SK-N-SH (cell line): ENCODE measurements at regions not wholly inside any gene's neighbourhood (a gene's known extent, or its start where the extent isn't known, plus 50 kb on each side); places are given as distances from the start of the nearest gene placed in this dataset.

Source experiments
- CTCF ChIA-PET: fragments of 300-600, 350-600 bp; formaldehyde crosslinking; extraction: SDS; loops from one replicate; lab custom pipeline; 2021; lab: Yijun Ruan, JAX
- POLR2A ChIA-PET: fragments of 350-600 bp; sonication (Branson Sonifier 250); formaldehyde crosslinking; extraction: SDS; loops from one replicate; lab custom pipeline; 2020; ENCODE audit warnings: antibody characterized with exemption, inconsistent platforms; lab: Yijun Ruan, JAX
- DNase-seq: peaks from one replicate; pipeline ENCODE4 v3.0.0; 2012
- H2AFZ ChIP-seq: fragments of 200-600 bp; sonication (generic); 2 replicates; pipeline ENCODE4 v1.8.1; 2016; ENCODE audit warnings: antibody characterized with exemption, mild to moderate bottlenecking, low read depth
- H3F3A ChIP-seq: fragments of 200-600 bp; sonication (generic); replicated peaks from 2 replicates; pipeline ENCODE3; 2016; ENCODE audit warnings: antibody characterized with exemption, mild to moderate bottlenecking; ENCODE audit not compliant: insufficient read depth
- H3K27ac ChIP-seq, 2 experiments: fragments of 200-500 bp in 1 of 2; fragments of 200-600 bp in 1 of 2; sonication (Bioruptor generic) in 1 of 2; sonication (generic), shearing (Covaris generic) in 1 of 2; 2 replicates each; pipeline versions ENCODE4 v1.5.1 to v1.6.1; 2014 to 2016; ENCODE audit warnings: low read depth in 2 of 2, inconsistent platforms in 1 of 2, low read length in 1 of 2, mild to moderate bottlenecking in 1 of 2, mixed read lengths in 1 of 2
- H3K27me3 ChIP-seq: fragments of 200-600 bp; sonication (generic), shearing (Covaris generic); 2 replicates; pipeline ENCODE4 v1.6.1; 2016; ENCODE audit warnings: mixed run types; ENCODE audit not compliant: insufficient read depth
- H3K36me3 ChIP-seq, 2 experiments: fragments of 200-500 bp in 1 of 2; fragments of 200-600 bp in 1 of 2; sonication (Bioruptor generic) in 1 of 2; sonication (generic) in 1 of 2; replicated peaks in 1 of 2; 2 replicates each; pipeline versions ENCODE3 to v1.5.1; 2014 to 2016; ENCODE audit warnings: low read length in 1 of 2, mild to moderate bottlenecking in 1 of 2; ENCODE audit not compliant: insufficient read depth in 2 of 2, control insufficient read depth in 1 of 2
- H3K4me1 ChIP-seq, 2 experiments: fragments of 200-500 bp in 1 of 2; fragments of 200-600 bp in 1 of 2; sonication (Bioruptor generic) in 1 of 2; sonication (generic), shearing (Covaris generic) in 1 of 2; 2 replicates each; pipeline versions ENCODE4 v1.5.1 to v1.6.1; 2014 to 2016; ENCODE audit warnings: low read depth in 1 of 2, low read length in 1 of 2, mixed run types in 1 of 2; ENCODE audit not compliant: insufficient read depth in 2 of 2, control insufficient read depth in 1 of 2
- H3K4me2 ChIP-seq: fragments of 200-600 bp; sonication (generic), shearing (Covaris generic); 2 replicates; pipeline ENCODE4 v1.6.1; 2017; ENCODE audit warnings: mixed run types
- H3K4me3 ChIP-seq, 2 experiments: fragments of 200-500 bp in 1 of 2; fragments of 200-600 bp in 1 of 2; sonication (Bioruptor generic) in 1 of 2; sonication (generic), shearing (Covaris generic) in 1 of 2; 2 replicates each; pipeline versions ENCODE4 v1.5.1 to v1.8.1; 2014 to 2016; ENCODE audit warnings: low read depth in 2 of 2, inconsistent platforms in 1 of 2, low read length in 1 of 2, mild to moderate bottlenecking in 1 of 2, mixed read lengths in 1 of 2, moderate library complexity in 1 of 2
- H3K79me2 ChIP-seq: fragments of 200-600 bp; sonication (generic); 2 replicates; pipeline ENCODE4 v1.8.1; 2017; ENCODE audit warnings: mild to moderate bottlenecking; ENCODE audit not compliant: insufficient read depth
- H3K9ac ChIP-seq: fragments of 200-600 bp; sonication (generic); 2 replicates; pipeline ENCODE4 v1.6.1; 2017; ENCODE audit warnings: mixed run types
- H3K9me2 ChIP-seq: fragments of 200-600 bp; sonication (generic); 2 replicates; pipeline ENCODE4 v1.6.1; 2017; ENCODE audit warnings: mixed run types
- H3K9me3 ChIP-seq: fragments of 200-600 bp; sonication (generic); 2 replicates; pipeline ENCODE4 v1.6.1; 2017; ENCODE audit warnings: mixed run types, mild to moderate bottlenecking, moderate library complexity
- H4K20me1 ChIP-seq: fragments of 200-600 bp; sonication (generic); 2 replicates; pipeline ENCODE4 v1.6.1; 2017; ENCODE audit warnings: mild to moderate bottlenecking, mixed run types; ENCODE audit not compliant: insufficient read depth
- CTCF ChIP-seq: fragments of 200-600 bp; sonication (generic); IDR thresholded peaks from 2 replicates; pipeline ENCODE4 v1.6.1; 2017; ENCODE audit warnings: antibody characterized with exemption, mild to moderate bottlenecking, moderate library complexity
- EZH2phosphoT487 ChIP-seq: fragments of 200-600 bp; sonication (generic); IDR thresholded peaks from 2 replicates; pipeline ENCODE4 v1.6.1; 2017; ENCODE audit warnings: low read depth, mixed run types, mild to moderate bottlenecking, antibody characterized with exemption, moderate library complexity, borderline replicate concordance
- FOSL2 ChIP-seq: IDR thresholded peaks from 2 replicates; pipeline ENCODE4 v1.4.0; 2012; ENCODE audit warnings: low read depth, mild to moderate bottlenecking, moderate library complexity, borderline replicate concordance
- FOXM1 ChIP-seq: IDR thresholded peaks from 2 replicates; pipeline ENCODE4 v1.4.0; 2012; ENCODE audit warnings: low read depth, mild to moderate bottlenecking
- GABPA ChIP-seq: IDR thresholded peaks from 2 replicates; pipeline ENCODE4 v1.4.0; 2012; ENCODE audit warnings: low read depth, mild to moderate bottlenecking
- JUND ChIP-seq: IDR thresholded peaks from 2 replicates; pipeline ENCODE4 v1.4.0; 2012
- MEF2A ChIP-seq: IDR thresholded peaks from 2 replicates; pipeline ENCODE4 v1.4.0; 2012; ENCODE audit warnings: low read depth, borderline replicate concordance
- MXI1 ChIP-seq: IDR thresholded peaks from 2 replicates; pipeline ENCODE4 v1.6.1; 2012; ENCODE audit warnings: mild to moderate bottlenecking, low read depth, low read length, improper control_type of control experiment
- NFIC ChIP-seq: IDR thresholded peaks from 2 replicates; pipeline ENCODE4 v1.4.0; 2012; ENCODE audit warnings: borderline replicate concordance
- NRF1 ChIP-seq: IDR thresholded peaks from 2 replicates; pipeline ENCODE4 v1.6.1; 2012; ENCODE audit warnings: low read depth, mild to moderate bottlenecking, low read length
- PBX3 ChIP-seq: IDR thresholded peaks from 2 replicates; pipeline ENCODE4; 2012
- RAD21 ChIP-seq: IDR thresholded peaks from 2 replicates; pipeline ENCODE4 v1.6.1; 2012; ENCODE audit warnings: mild to moderate bottlenecking, low read length
- RCOR1 ChIP-seq: fragments of 150-350 bp; IDR thresholded peaks from 2 replicates; pipeline ENCODE4 v1.6.1; 2017; ENCODE audit warnings: antibody characterized with exemption, low read length
- REST ChIP-seq: IDR thresholded peaks from 2 replicates; pipeline ENCODE4 v1.6.1; 2012; ENCODE audit warnings: mild to moderate bottlenecking, low read depth, low read length, moderate library complexity
- RFX5 ChIP-seq: IDR thresholded peaks from 2 replicates; pipeline ENCODE4 v1.6.1; 2012; ENCODE audit warnings: mild to moderate bottlenecking, improper control_type of control experiment, low read length
- RXRA ChIP-seq: IDR thresholded peaks from 2 replicates; pipeline ENCODE4 v1.4.0; 2012; ENCODE audit warnings: low read depth, mild to moderate bottlenecking, borderline replicate concordance
- YY1 ChIP-seq: IDR thresholded peaks from 2 replicates; pipeline ENCODE4 v1.4.0; 2012; ENCODE audit warnings: low read depth, mild to moderate bottlenecking
- ZBTB33 ChIP-seq: IDR thresholded peaks from 2 replicates; pipeline ENCODE4 v1.4.0; 2012; ENCODE audit warnings: low read depth, borderline replicate concordance
- WGBS: methylation state at CpG from one replicate; pipeline ENCODE4 v1.1.6; 2017; ENCODE audit warnings: low lambda C conversion rate; 5-methylcytosine and 5-hydroxymethylcytosine counted together
- TF ChIP-seq, protein P1 (sequence below): fragments of 150-350 bp; IDR thresholded peaks from 2 replicates; pipeline ENCODE4 v1.6.1; 2017; ENCODE audit warnings: antibody characterized with exemption, low read length, low read depth, borderline replicate concordance
- TF ChIP-seq, protein P2 (sequence below): fragments of 150-350 bp; IDR thresholded peaks from 2 replicates; pipeline ENCODE4 v1.6.1; 2016; ENCODE audit warnings: mild to moderate bottlenecking, low read depth, low read length

GRCh38 chr18:30658306-30658705, 384.2 kb downstream of the DSC3 start:
- H3K9me3 ChIP-seq: no peaks in the 10 kb centered on the region
- no peak overlapping the region for H2AFZ ChIP-seq
- no peak for TF ChIP-seq RCOR1
- TF ChIP-seq EZH2phosphoT487: no peak
- no peak for TF ChIP-seq FOXM1
- TF ChIP-seq RXRA: no peak
- no peak for TF ChIP-seq FOSL2
- no peak for TF ChIP-seq NRF1
- TF ChIP-seq YY1: no peak
- no peak for TF ChIP-seq RFX5
- TF ChIP-seq RAD21: no peak
- TF ChIP-seq NFIC: no peak
- TF ChIP-seq, protein P1, sequence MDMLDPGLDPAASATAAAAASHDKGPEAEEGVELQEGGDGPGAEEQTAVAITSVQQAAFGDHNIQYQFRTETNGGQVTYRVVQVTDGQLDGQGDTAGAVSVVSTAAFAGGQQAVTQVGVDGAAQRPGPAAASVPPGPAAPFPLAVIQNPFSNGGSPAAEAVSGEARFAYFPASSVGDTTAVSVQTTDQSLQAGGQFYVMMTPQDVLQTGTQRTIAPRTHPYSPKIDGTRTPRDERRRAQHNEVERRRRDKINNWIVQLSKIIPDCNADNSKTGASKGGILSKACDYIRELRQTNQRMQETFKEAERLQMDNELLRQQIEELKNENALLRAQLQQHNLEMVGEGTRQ: no peak
- no peak for TF ChIP-seq ZBTB33
- TF ChIP-seq MXI1: no peak
- TF ChIP-seq PBX3: no peak
- H3K4me3 ChIP-seq: no peak overlapping the region
- H3K9ac ChIP-seq: no peak overlapping the region
- H3K36me3 ChIP-seq: no peaks in the 10 kb centered on the region
- H3K27me3 ChIP-seq: no peaks in the 10 kb centered on the region
- no peaks in the 10 kb centered on the region; the same call in 1 of the 2 replicates for H3K9me2 ChIP-seq
- H3K27ac ChIP-seq: no peak overlapping the region
- H3F3A ChIP-seq: no peaks in the 10 kb centered on the region
- H3K4me1 ChIP-seq: no peaks in the 10 kb centered on the region
- ChIA-PET CTCF (no interaction called here), POLR2A (no interaction called here)
- no peaks in the 10 kb centered on the region for H4K20me1 ChIP-seq
- no peaks in the 10 kb centered on the region for H3K79me2 ChIP-seq
- 0% methylated on average over 1 of the region's 1 CpG for WGBS
- no peak overlapping the region for H3K4me2 ChIP-seq
- no peak for DNase-seq

- Histone ChIP-seq H3K79me2 (no peaks in the 10 kb centered on the region), H3K9me2 (no peaks in the 10 kb centered on the region; the same call in 1 of the 2 replicates), H3K4me3 (no peak overlapping the region), H3K27ac (no peak overlapping the region), H3K9me3 (no peaks in the 10 kb centered on the region), H2AFZ (no peak overlapping the region), H3K4me1 (no peaks in the 10 kb centered on the region), H3K36me3 (no peaks in the 10 kb centered on the region), H3K9ac (no peak overlapping the region), H3F3A (no peaks in the 10 kb centered on the region), H4K20me1 (no peaks in the 10 kb centered on the region), H3K4me2 (no peak overlapping the region), H3K27me3 (no peaks in the 10 kb centered on the region)
- 14% methylated on average over 2 of the region's 2 CpGs for WGBS
- ChIA-PET CTCF (no interaction called here), POLR2A (no interaction called here)
- no peak for DNase-seq
- TF ChIP-seq JUND: no peak
- no peak for TF ChIP-seq REST
- TF ChIP-seq MEF2A: no peak
- no peak for TF ChIP-seq RCOR1
- TF ChIP-seq GABPA: no peak
- TF ChIP-seq CTCF: no peak
- TF ChIP-seq NRF1: no peak
- TF ChIP-seq, protein P2, sequence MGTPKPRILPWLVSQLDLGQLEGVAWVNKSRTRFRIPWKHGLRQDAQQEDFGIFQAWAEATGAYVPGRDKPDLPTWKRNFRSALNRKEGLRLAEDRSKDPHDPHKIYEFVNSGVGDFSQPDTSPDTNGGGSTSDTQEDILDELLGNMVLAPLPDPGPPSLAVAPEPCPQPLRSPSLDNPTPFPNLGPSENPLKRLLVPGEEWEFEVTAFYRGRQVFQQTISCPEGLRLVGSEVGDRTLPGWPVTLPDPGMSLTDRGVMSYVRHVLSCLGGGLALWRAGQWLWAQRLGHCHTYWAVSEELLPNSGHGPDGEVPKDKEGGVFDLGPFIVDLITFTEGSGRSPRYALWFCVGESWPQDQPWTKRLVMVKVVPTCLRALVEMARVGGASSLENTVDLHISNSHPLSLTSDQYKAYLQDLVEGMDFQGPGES: no peak
Observed at GRCh38 chr18:30652387-30652786, 390.2 kb downstream of the DSC3 start.
